GM19395 (cell line): ENCODE measurements at regions not wholly inside any gene's neighbourhood (a gene's known extent, or its start where the extent isn't known, plus 50 kb on each side); places are given as distances from the start of the nearest gene placed in this dataset.
"Not testable (repeated sequence)": the region's sequence is repeated elsewhere in the genome, so short reads cannot be mapped to it uniquely, and the experiment has no call there.

Source experiments
- ATAC-seq: cut with Tn5 transposase; IDR thresholded peaks from one replicate; pipeline ENCODE4 v1.9.1; 2021; ENCODE audit warnings: mild to moderate bottlenecking, moderate library complexity; ENCODE audit not compliant: unreplicated experiment

DNA sequence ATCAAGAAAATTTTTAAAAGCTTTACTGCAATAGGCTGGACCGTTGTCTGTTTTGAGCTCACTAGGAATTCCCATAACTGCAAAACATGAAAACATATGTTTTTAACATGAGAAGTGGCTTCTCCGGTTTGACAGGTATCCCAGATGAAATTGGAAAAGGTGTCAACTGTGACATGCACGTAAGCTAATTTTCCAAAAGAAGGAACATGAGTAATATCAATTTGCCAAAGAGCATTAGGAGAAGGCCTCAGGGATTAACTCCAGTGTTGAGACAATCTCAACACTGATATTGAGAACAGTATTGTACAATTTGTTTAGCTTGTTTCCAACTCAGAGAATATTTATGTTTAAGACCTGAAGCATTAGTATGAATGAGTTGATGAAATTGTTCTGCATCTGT lies 215.5 kb upstream of the KCNN2 start:
- ATAC-seq, result no peak

DNA sequence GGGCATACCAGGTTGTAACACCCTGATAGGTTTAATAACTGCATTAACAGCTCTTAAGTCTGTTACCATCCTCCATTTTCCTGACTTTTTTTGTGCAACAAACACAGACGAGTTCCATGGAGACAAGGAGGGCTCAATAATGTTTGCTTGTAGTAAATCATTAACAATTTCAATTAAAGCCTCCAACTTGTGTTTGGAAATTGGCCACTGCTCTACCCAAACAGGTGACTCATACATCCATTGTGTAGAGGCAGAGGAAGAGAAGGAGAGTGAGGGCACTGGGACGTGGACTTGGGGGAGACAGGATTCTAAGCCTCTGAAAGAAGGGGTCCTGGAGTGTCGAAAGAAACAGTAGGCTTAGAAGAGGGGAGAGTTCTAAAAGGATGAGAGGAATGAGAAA lies 213.6 kb upstream of the KCNN2 start:
- ATAC-seq, result no peak

DNA sequence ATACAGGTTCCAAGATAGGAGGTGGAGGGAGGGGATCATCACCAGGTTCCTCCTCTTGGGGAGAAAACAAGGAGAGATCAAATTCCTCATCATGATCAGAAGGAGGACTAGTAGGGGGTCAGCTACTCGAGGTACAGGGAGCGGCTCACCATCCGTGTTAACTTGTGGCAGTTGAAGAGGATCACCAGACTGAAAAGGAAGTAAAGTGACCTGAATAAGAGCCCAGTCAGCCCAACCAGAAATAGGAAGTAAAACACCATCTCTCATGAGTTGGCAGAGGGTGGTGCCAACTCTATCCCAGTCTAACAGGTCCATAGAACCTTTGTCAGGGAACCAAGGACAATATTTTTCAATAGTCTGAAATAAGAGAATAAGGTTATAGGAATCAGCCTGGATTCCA lies 213.1 kb upstream of the KCNN2 start:
- not testable (repeated sequence) for ATAC-seq

DNA sequence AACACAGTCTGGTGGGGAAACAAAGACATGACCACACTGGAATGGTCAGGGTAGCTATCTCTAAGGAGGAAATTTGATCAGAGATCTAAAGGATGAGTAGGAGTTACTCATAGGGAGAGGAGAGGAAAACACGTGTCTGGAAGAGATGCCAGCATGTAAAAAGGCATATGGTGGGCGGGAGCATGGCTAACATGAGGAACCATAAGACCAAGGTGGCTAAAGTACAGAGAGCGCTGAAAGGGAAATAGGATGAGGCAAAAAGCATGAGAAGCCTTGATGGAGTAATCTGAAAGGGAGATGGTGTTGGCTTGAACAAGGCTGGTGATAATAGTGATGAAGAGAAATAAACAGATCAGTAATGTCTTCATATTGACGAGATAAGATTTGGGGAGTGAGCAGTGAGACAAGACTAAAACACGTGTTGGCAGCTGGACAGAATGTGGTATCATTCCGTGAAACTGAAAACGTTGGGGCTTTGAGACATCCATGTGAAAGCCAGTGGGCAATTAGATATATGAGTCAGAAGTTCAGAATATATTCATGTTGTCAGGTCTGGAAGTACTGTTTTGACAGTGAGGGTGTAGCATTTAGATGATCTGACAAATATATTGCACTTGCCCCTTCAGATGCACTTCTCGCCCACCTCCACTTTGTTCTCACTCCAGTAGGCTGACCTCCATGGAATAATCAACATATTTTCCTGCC lies 209.1 kb upstream of the KCNN2 start:
- no peak for ATAC-seq

DNA sequence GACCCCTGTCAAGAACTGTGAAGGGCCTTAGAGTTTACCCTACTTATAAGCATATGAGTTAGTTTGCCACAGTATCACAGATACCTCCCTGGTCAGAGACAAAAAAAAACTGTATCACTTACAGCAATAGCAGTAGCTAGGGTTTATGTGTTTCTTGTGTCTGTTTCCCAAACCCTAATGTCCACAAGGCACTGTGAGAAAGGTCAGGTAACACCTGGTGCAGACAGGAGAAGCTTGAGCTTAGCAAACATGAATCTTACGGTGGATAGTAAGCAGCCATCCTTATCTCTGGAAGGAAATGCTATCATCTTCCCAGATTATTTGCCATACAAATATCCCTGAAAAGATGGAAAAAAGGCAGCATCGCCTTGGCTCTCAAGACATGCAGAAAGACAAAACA lies 208.5 kb upstream of the KCNN2 start:
- ATAC-seq, result no peak

DNA sequence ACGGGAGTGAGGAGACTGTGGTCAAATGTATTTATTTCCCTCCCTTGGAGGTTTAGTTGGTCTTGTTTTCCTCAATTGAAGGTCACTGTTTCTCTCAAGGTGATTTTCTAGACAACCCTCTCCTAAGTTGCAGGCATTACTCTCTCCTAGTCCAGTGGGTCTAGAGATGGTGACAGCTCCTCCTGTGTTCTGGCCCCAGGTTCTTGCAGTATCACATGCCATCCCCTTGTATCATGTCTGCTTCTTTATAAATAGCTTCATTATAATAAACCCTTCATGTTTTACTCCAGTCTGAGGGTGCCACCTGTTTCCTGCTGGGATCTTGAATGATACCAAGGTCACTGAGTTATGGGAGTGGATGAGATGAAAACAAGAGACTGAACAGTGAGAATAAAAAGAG lies 208.0 kb upstream of the KCNN2 start:
- ATAC-seq, result no peak

DNA sequence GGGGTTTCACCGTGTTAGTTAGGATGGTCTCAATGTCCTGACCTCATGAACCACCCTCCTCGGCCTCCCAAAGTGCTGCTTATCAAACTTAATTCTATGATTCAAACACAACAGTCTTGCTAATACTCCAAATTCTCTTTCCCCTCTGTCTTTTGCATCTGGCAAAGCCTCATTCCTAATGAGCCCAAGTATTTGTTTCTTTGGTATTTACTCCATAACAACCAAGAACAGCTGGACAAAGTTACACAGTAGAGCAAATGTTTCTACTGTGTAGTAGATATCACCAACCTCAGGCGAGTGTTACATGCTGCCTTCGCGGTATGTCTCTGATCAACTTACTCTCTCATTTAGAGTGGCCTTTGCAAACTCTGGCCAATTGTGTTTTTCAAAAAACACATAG lies 195.8 kb upstream of the KCNN2 start:
- ATAC-seq, result no peak

DNA sequence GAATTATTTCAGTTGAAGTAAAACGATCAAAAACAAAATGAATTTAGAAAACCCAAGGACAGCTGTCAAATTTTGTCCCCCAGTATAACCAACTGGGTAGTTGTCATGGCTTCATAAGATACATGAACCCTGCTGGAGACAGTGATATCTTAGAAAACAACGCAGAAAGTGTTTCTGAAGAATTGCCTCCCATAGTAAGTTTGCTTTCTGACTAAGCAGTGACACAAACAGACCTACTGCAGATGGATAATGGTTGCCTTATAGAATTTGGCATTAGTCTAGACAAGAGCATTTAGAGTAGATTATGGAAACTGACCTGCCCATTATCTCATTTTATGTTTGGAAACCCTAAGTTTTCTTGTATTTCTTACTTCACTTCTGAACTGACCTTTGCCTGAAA lies 187.7 kb upstream of the KCNN2 start:
- ATAC-seq, result no peak

DNA sequence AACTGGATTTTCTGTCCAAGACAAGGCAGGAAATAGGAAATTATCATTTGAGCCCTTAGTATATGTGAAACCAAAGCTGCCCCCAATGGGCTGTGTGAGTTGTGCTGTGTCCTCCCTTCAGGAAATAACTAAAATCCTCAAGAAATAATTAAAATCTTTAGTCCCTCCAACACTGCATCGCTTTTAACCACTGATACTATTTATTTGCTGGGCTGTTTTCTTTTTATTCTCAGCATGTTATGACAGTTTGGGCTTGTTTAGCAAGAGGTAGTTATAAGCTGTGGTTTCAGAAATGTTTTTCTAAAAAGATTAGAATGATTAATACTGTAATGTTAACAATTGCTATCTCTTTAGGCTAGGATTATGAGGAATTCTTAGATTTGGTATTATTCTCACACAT lies 187.0 kb upstream of the KCNN2 start:
- ATAC-seq, result no peak

DNA sequence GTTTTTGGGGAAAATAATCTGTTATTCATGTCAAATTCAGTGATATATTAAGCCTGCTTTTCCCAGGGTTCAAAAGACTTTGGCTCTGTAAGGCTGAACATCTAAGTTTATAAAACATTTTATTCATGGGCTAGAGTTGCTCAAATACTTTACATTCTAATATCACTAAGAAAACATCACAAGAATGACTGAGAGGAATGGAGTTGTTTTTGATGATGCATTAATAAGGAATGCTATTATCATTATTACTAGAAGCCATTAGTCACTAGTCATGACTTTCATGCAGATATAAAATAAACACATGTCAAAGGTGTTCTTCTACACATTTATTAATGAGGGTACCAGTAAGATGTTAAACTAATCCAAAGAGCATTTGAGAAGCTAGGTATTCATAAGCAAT lies 185.5 kb upstream of the KCNN2 start:
- no peak for ATAC-seq

DNA sequence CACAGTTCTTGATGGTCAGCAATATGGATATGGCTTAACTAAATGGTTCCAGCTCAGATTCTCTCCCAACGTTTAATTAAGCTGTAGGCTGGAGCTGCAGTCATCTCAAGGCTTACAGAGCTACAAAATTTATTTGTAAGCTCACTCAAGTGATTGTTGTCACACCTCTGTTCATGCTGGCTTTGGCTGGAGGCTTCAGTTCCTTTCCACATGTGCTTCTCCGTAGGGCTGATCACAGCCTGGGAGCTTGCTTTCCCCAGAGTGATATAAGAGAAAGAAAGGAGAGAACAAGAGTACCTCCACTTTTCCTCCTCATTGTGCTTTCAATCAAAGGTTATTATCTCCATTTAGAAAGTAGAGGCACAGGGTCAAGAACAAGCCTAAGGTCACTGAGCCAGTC lies 182.7 kb upstream of the KCNN2 start:
- ATAC-seq, result no peak

DNA sequence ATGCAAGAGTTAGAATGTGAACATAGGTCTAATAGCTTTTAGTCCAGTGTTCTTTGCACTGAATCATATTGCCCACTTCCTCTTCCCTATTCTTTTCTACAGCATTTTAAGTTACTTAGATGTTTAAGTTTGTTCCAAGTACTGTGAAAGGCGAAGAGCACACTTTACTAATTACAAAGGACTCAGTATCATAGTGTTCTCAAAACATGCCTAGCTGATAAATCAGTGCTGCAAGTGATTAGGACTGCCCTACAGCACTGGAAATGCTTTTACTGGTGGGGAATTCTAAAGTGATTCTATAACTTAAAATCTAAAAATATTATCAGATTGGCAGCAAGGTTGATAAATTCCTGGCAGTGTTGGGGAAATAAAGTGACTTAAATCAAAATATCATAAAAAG lies 177.9 kb upstream of the KCNN2 start:
- ATAC-seq, result no peak

DNA sequence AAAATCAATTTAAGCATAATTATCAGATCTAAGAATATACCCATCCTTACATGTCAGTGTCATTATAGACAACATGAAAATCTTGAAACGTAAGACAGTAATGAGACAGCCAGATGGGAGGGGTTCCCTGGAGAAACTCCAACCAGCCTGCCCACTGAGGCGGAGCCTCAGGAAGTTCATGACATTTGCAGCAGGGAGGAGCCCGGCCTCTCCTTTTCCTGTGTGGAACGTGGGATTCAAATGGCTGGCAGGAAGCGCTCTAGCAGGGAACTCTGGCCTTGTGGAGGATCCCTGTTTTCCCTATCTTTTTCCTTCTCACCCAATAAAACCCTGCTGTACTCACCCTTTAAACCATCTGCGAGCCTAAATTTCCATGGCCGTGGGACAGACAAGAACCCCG lies 176.6 kb upstream of the KCNN2 start:
- no peak for ATAC-seq

DNA sequence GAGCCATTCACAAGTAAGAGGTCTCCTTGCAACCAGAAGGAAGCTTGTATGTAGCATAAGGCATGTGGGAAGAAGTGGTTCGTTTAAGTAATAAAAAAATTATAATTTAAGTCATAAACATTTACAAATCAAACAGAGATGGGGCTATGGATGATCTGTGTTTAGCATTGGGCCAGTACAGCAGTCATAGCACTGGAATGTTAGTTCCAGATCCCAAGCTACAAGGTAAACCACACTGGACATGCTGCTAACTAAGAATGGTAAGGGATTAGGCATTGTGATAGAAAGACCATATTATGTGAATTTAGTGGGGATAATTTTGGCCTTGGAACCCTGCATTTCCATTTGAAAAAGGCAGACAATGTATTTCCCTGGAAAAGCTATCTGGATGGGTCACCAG lies 170.4 kb upstream of the KCNN2 start:
- no peak for ATAC-seq

DNA sequence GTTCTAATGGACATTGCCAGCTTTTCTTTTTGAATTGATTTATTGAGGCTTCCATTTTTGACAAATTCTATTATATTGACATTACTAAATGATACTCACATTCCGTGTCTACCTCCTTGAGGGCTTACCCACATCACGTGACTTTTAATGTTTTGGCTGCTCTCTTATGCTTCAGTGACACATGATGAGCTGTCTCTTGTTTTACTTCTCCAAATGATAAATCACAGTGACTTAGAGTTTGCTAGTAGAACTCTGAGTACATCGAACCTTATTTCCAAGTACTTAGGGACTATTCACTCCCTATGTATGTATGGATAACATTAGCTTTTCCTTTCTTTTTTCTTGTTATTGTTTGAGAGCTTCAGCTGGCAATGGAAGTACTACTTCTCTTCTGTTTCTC lies 169.8 kb upstream of the KCNN2 start:
- ATAC-seq, result no peak

DNA sequence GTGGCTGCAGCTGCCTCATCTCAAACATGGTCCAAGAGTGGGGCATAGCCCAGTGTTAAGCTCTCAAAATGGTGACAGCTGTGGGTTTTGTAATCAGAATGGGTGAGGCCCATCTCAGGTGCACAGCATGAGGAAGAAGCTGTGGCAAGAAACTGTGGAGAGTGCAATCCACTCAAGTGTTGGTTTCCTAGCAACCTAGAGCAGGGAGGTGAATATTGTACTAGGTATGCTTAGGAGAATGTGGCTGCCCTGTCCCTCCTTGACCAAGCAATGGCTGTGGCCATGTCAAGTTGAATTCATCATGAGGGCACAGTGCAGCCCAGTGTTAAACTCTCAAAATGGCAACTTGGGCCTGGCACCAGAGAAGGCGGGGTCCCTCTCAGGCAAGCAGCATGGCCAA lies 160.5 kb upstream of the KCNN2 start:
- ATAC-seq, result no peak

DNA sequence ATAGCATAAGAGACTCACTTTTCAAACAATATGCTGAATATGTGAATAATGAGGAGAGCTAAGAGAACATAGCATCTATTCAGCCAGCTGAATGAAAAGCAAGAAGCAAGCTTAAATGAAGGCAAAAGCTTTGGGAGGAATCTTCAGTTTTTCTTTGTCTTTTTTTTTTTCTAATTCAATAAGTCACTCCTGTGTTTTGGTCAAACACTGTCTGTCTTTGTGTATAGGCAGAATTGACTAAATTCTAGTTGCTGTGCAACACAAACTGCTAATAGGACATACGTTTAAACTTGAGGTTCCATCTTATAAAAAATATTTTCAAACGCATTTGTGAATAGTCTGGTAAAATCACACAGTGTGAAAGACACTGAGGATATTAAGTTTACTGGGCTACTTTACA lies 156.9 kb upstream of the KCNN2 start:
- ATAC-seq, result no peak

DNA sequence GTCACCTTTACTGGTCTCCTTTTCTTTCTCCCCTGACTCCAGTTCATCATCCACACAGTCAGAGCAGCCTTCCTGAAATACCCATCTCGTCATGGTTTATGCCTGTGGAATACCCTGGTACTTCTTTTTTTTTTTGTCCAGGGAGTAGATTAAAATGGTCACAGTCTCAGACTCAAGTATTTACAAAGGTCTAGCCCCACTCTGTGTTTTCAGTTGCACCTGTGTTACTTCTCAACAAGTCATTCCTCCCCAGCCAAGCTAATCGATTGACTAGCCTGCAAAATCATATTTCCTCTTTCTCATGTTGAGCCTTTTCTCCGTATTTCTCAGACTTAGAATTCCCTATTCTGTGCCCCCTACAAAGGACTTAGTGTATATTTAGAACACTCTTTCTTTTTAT lies 155.2 kb upstream of the KCNN2 start:
- no peak for ATAC-seq

DNA sequence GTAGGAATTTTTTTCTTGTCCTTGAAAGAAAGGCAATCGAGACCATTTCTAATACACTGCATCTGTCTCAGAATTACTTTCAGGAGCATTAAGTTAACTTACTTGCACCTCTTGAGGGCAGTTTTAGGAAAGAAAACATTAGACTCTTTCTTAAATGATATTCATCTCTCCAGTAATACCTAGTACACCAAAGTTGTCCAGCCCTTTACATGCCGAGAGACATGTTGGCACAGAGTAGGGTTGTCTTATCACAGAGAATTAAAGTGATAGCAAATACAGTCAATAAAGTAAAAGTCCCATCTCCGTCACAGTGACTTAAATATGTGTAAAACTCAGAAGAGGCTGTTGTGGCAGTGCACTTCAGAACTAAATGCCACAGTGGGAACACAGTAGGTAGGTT lies 154.3 kb upstream of the KCNN2 start:
- ATAC-seq, result no peak

DNA sequence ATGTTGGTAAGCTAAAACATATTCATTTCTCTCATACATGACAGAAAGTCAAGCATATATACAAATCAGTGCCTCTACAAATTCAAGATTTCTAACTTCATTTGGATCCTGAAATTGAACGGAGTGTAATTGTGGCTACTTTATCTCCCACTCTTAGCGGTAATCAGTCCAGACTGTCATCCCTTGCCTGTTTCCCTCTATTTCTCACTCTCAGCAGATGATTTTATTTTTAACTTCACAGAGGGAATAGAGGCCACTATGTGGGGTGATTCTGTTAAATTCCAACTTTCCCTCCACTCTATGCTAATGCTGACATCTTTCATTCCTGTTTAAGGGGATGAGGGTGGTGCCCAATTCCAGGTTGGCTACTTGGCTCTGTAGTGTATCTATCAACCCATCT lies 153.8 kb upstream of the KCNN2 start:
- no peak for ATAC-seq

DNA sequence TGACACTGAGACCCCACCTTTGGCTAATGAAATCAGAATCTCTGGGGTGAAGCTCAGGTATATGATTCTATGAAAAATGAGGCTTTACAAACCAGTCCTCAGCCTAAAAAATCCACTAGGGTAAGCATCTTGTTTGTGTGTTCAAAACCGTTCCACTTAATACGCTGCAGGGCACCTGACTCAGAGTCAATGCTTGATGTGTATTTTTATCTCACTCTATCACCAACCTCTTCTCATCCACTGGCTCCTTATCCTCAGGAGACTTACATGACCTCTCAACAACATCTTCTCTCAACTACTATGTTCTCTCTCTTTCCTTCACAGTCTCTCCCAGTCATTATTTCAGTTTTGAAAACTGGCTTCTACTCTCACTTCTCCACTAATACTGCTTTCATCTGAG lies 153.3 kb upstream of the KCNN2 start:
- no peak for ATAC-seq

DNA sequence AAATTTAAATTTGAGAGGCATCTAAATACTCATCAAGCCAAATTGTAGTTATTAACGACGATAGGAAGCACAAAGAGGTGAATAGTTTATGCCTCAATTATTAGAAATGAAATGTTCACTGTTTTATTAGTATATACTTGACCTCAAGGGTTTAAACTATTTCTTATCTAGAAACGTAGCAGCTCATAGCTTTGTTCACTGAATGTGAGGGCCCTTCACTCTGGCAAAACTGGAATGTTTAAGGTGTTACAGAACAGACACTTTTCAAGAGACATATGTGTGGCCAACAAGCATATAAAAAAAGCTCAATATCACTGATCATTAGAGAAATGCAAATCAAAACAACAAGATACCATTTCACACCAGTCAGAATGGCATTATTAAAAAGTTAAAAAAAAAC lies 151.2 kb upstream of the KCNN2 start:
- ATAC-seq, result no peak

DNA sequence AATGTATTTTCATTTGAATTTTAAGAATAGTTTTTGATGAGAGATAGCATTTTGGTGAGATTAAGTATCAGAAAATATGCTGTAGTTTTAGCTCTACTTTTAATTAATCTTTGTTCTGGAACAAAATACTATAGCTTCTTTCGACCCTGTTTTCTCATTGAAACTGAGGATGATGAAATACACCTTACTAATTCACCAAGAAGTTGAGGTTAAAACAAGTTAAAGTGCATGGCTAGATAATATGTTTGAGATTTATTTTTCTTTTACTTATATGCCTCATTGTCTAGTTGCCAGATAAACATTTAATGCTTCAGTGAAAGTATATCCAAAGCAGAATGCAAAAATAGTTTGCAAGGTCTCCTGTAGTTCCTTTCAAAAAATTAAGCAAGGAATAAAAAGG lies 140.1 kb upstream of the KCNN2 start:
- no peak for ATAC-seq

DNA sequence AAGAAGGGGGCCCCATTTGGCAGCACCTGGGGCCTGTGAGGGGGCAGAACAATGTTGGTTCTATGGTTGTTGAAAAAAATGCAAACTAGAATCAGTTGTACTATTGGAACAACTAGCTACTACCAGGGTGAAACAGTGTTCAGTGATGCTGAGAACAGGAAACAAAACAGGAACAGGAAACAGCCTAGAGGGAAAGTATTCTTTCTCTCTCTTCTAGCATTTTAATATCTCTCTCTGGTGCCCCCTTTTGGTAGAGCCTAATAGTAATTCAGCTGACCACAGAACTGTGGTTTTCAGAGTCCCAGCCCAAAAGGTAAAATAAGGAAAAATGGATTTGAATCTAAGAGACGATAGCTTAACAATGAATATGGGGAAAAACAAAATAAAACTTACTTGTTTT lies 138.0 kb upstream of the KCNN2 start:
- ATAC-seq, result peak; percentile 89
